ENCODE measurements at regions not wholly inside any gene's neighbourhood (a gene's known extent, or its start where the extent isn't known, plus 50 kb on each side); places are given as distances from the start of the nearest gene placed in this dataset.

GRCh38 chr13:62358646-62358932 lies 942.9 kb upstream of the PCDH20 start:
- TF ChIP-seq YY1 (IDR thresholded peaks at IDR 0.05; ENCODE audit: insufficient read depth, insufficient read length): no peak
- TF ChIP-seq ZNF274 (IDR thresholded peaks at IDR 0.05; ENCODE audit: low read depth, low read length): no peak
